GM19240 (cell line): ENCODE measurements at regions not wholly inside any gene's neighbourhood (a gene's known extent, or its start where the extent isn't known, plus 50 kb on each side); places are given as distances from the start of the nearest gene placed in this dataset.
"Not testable (repeated sequence)": the region's sequence is repeated elsewhere in the genome, so short reads cannot be mapped to it uniquely, and the experiment has no call there.

ENCODE experiments used
- DNase-seq: peaks from one replicate; pipeline ENCODE4 v3.0.0; 2011; ENCODE audit warnings: low spot score; ENCODE audit not compliant: insufficient read length

DNA sequence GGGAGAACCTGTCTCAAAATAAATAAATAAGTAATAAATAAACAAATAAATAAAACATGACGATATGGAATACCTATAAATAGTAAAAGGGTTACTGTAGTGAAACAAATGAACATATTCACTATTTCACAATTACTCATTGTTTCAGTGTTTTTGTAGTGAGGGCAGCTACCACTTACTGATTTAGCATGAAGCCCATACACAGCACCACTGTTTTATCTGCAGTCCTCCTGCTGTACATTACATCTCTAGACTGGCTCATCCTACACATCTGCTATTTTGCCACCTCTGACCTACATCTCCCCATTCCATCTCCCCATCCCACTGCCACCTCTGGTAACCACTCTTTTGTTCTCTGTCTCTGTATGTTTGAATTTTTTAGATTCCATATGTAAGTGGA, 332.7 kb upstream of the SMIM21 start:
- DNase-seq = no peak

DNA sequence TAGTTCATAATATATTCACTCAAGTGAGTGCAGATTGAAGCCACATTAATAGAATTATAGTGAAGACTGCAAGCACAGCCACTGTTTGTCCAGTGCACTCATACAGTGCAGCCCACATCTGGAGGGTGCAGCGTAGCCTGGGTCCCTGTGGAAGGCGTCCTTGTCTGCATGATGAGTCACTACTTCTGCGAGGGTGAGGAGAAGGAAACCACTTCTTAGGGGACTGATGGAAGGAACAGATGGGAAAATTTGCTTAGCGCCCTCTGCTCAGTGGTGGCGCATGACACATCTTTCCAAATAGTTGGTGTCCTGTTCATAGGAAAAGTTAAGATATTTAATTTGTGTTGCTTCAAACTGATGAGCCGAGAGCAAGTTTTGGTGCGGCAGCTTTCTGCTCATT, 330.4 kb upstream of the SMIM21 start:
- no peak for DNase-seq

GRCh38 chr18:75754433-75754832, 326.9 kb upstream of the SMIM21 start:
- no peak for DNase-seq

DNA sequence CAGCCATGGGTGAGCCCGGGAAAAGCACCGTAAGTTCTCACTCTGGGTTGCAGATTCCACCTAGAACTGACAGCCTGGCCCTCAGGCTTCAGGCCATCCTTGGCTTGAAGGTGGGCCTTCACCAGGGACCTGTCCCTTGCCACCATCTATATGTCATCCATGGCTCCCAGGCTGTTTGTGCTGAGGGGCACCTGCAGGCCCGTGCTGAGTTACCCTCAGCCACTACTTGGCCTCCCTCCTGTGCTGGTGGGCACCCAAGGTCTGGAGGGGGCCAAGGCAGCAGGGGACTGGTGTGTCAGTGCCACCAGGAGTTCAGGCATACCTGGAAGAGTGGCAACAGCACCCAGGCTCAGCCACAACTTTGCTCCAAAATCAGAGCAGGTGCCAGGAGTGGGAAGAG, 326.2 kb upstream of the SMIM21 start:
- DNase-seq = no peak

GRCh38 chr18:75752740-75753263, 325.3 kb upstream of the SMIM21 start:
- no peak for DNase-seq

DNA sequence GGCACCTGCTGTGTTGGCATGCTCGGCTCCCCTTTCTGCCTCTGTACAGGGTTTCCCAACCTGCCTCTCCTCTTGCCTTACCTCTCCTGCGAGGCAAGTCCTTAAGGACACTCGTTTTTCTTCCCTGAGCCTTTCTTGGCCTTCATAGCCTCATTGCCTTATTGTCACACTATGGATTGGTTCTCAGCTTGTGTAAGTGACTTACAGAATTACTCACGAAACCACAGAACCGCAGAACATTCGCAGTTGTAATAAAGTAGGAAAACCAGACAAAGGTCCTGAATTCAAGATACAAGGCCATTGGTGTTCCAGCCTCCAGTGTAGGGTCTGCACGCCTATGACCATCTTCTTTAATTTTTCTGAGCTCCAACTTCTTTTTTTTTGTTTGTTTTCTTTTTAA, 317.6 kb upstream of the SMIM21 start:
- no peak for DNase-seq

- no peak for DNase-seq
Measured at GRCh38 chr18:75742516-75742915, 315.0 kb upstream of the SMIM21 start.

GRCh38 chr18:75739682-75740081, 312.2 kb upstream of the SMIM21 start:
- no peak for DNase-seq

DNA sequence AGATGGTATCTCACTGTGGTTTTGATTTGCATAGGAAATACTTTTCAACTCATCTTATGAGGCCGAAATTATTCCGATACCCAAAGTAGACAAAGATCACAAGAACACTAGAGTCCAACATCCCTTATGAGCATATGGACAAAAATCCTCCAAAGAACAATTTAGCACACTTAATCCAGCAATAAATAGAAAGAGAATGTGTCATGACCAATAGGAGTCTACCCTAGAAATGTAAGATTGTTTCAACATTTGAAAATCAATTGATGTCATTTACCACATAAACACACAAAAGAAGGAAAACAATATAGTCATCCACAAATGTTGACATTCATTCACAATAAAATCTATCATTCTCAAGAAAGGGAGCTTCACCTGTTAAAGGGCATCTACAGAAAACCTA, 307.8 kb upstream of the SMIM21 start:
- DNase-seq = no peak

DNA sequence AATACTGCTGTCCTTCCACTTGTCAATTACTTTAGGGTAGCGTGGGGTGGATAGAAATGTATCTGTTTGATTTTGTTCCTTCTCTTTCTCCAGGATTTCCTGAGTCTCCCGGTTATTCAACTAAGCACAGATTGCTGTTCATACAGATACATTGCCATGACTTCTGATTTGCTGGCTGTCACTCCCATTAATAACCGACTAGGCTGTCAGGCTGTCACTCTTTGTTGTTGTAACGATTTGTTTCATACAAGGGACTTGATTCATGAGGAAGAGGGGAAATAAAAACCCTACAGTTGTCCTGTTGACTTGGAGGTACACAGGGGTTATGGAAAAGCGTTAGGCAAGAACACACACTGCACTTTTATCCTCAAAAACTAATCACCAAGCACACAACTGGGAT, 302.7 kb upstream of the SMIM21 start:
- DNase-seq = no peak

GRCh38 chr18:75728621-75729020, 301.1 kb upstream of the SMIM21 start:
- no peak for DNase-seq

- DNase-seq = no peak
Measured at GRCh38 chr18:75727456-75727855, 300.0 kb upstream of the SMIM21 start.

DNA sequence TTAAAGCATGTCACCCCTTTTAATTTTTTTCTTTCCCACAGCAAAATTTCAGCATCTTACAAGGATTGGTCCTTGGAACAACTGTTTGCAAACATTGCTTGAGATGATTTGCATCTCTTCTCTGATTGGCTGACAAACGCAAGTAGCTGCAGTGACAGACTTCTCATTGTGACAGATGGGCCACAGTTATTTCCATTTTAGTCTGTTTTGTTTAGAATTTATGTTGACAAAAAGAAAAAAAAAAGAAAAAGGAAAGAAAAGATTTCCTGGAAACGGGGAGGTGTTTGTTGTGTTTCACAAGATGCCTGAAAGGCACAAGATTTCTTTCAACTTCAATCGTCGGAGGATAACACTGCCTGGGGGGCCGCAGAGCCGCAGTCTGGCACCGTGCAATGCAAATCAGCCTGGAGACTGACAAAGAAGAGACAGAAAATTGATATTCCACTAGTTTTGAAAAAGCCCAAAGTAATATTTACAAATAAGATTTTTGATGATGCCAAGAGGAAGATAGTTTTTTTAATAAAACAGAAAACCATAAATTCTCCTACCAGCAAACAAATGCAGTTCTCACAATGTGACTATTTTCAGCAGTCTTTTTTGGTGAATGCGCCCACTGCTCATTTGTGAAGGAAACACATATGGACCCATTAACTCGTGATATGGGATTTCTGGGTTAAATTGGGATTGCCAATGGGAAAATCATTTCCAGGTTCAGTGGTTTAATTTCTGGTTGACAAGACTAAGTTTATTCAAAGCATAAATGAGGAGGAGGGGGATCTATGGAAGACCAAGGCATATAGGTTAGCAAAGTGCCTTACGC, 296.2 kb upstream of the SMIM21 start:
- no peak for DNase-seq

DNA sequence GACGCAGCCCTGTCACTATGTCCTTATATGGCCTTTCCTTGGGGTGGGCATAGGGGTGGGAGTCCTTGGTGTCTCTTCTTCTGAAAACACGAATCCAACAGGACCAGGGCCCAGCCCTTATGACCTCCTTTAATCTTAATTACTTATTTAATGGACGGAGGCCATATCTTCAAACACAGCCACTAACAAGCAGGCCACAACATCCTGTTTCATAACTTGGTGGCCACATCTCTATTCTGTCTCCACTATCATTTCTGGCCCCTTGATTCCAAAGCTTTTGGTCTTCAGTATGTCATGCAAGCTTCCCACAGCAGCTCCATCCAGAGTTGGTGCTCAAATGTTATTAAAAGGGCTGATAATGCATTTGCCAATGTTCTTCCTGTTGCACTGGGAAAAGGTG, 287.3 kb upstream of the SMIM21 start:
- no peak for DNase-seq

DNA sequence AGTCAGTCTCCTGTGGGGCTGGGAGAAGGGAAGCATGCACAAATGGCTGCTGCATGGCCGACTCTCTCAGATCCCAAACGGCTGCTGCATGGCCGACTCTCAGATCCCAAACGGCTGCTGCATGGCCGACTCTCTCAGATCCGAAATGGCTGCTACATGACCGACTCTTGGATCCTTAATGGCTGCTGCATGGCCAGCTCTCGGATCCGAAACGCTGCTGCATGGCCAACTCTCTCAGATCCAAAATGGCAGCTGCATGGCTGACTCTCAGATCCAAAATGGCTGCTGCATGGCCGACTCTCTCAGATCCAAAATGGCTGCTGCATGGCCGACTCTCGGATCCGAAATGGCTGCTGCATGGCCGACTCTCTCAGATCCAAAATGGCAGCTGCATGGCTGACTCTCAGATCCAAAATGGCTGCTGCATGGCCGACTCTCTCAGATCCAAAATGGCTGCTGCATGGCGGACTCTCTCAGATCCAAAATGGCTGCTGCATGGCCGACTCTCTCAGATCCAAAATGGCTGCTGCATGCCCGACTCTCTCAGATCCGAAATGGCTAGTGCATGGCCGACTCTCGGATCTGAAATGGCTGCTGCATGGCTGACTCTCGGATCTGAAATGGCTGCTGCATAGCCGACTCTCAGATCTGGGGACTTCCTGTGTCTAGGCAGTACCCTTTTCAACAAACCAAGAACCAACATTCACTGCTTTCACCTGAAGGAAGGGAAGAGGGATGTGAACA, 284.8 kb upstream of the SMIM21 start:
- DNase-seq = not testable (repeated sequence)

DNA sequence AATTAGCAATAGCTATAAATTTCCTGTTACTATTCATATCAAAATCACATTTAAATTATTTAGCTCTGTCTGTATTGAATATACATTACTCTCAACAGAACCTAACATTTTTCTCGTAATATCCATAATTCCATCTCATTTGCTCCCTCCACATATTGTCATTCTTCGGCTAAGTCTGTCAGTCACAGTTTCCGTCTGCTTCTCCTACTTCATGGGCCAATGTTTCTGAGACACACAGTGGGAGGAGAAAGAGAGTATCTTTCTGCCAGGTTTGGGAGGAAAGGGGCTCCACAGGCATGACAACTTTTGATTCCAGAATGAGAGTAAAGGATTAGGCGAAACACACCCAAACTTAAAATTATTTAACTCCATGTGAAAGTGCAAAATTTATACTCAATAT, 273.1 kb upstream of the SMIM21 start:
- DNase-seq = no peak

DNA sequence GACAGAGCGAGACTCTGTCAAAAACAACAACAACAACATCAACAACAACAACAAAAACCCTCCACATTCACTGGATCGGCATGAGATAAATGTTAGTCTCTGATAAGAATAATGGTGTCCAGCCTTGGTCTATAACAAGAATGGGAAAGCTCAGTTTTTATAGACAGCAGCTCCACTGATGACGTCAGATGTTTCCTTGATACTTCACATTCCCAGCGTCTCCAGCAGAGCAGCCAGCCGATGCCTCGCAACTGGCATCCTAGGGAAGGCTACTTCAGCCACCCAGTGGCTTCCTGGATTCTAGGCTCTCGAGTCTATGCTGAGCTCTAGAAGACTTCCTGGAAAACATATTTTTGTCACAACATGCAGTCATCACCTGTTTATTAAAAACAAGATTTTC, 271.4 kb upstream of the SMIM21 start:
- DNase-seq = no peak

DNA sequence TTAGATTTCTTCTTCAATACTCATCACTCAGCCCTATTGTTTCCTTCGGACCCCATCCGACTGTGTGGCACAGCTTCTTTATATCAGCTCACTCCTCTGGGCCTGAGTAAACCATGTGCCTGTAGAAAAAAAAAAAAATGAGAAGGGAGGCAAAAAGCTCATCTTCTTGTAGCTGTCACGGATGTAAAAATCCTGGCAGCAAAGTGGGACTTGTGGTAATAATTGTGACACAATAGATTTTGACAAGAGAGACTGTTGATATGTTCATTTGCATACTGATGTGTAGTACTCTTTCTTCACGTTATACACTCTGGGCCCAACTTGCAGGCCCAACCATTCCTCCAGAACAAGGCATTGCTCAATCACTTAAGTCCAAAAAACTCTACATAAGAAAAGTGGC, 270.0 kb upstream of the SMIM21 start:
- DNase-seq = no peak

DNA sequence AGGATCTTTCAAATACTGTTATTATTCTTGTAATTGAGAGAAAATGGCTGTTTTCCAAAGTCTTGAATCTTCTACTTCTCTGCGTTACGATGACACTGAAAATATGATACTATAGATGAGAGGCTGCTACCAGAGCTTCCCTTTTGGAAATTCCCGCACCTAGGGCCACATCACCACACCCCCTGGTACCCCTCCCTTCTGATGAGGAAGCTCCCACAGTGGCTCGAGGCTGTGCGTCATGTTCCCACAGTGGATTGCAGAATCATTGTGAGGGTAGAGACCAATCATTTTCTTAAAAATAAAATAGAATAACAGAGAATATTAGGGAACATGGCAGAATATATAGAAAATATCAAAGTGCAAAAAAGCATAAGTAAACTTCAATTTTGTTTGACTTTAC, 268.9 kb upstream of the SMIM21 start:
- no peak for DNase-seq

DNA sequence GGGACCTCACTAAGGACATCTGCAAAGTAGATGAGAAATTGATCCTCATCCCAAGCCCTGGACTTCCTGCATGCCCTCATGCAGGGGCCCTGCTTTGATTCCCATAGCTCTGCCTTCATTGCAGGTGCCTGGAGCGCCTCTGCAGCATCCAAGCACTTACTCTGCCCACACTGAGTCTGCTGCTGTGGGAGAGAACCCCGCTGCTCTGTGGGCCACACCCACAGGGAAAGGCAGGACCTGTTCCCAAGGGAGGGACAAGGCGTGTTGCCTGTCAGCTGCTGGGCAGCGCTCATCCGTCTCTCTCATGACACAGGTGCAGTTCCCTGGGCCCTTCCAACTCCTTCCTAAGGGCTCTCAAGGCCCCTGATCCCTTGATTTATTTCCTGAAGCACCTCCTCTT, 266.8 kb upstream of the SMIM21 start:
- no peak for DNase-seq

- no peak for DNase-seq
Measured at GRCh38 chr18:75691483-75691882, 264.0 kb upstream of the SMIM21 start.

DNA sequence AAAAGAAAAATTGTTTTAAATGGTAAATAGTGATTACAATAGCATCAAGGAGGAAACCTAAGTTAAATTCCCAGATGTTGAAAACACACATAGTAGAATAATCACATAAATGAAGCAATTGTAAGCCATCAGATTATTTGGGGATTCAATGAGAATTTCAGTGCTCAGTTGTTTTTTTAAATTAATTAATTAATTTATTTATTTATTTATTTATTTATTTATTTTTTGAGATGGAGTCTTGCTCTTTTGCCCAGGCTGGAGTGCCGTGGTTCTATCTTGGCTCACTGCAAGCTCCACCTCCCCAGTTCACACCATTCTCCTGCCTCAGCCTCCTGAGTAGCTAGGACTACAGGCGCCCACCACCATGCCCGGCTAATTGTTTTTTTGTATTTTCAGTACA, 262.8 kb upstream of the SMIM21 start:
- DNase-seq = not testable (repeated sequence)

- no peak for DNase-seq
Measured at GRCh38 chr18:75687626-75688025, 260.1 kb upstream of the SMIM21 start.
